ENCODE measurements at regions not wholly inside any gene's neighbourhood (a gene's known extent, or its start where the extent isn't known, plus 50 kb on each side); places are given as distances from the start of the nearest gene placed in this dataset.

GRCh38 chr16:79810449-79811189 is 210.1 kb upstream of the MAF start:
- H3K4me3 ChIP-seq: no peak overlapping the region
- H3K9me3 ChIP-seq: no peaks in the 10 kb centered on the region
- no peak for ATAC-seq
- DNase-seq: no peak
- no peaks in the 10 kb centered on the region for H3K36me3 ChIP-seq
- TF ChIP-seq CTCF (IDR thresholded peaks at IDR 0.05): no peak
- no peaks in the 10 kb centered on the region for H3K4me1 ChIP-seq
- intact Hi-C loops (cut with DNase I): no loop called here
- H3K27me3 ChIP-seq: no peaks in the 10 kb centered on the region
- H3K27ac ChIP-seq: no peak overlapping the region

GRCh38 chr16:79809376-79809775 is 208.8 kb upstream of the MAF start:
- H3K4me3 ChIP-seq: no peak overlapping the region
- DNase-seq: no peak
- no peak for TF ChIP-seq CTCF (IDR thresholded peaks at IDR 0.05)
- H3K27ac ChIP-seq: no peak overlapping the region
- no peak for ATAC-seq
- no peaks in the 10 kb centered on the region for H3K27me3 ChIP-seq
- H3K4me1 ChIP-seq: no peaks in the 10 kb centered on the region
- no peaks in the 10 kb centered on the region for H3K36me3 ChIP-seq
- intact Hi-C loops (cut with DNase I): no loop called here
- no peaks in the 10 kb centered on the region for H3K9me3 ChIP-seq

GRCh38 chr16:79808731-79809130 is 208.2 kb upstream of the MAF start:
- intact Hi-C loops (cut with DNase I): no loop called here
- no peaks in the 10 kb centered on the region for H3K36me3 ChIP-seq
- ATAC-seq (no peak), DNase-seq (no peak)
- no peaks in the 10 kb centered on the region for H3K4me1 ChIP-seq
- no peak overlapping the region for H3K27ac ChIP-seq
- no peaks in the 10 kb centered on the region for H3K9me3 ChIP-seq
- no peaks in the 10 kb centered on the region for H3K27me3 ChIP-seq
- H3K4me3 ChIP-seq: no peak overlapping the region
- TF ChIP-seq CTCF (IDR thresholded peaks at IDR 0.05): no peak

- no peak for DNase-seq
- TF ChIP-seq CTCF (IDR thresholded peaks at IDR 0.05): no peak
- Histone ChIP-seq H3K36me3 (no peaks in the 10 kb centered on the region), H3K9me3 (no peaks in the 10 kb centered on the region), H3K27me3 (no peaks in the 10 kb centered on the region), H3K27ac (no peak overlapping the region), H3K4me3 (no peak overlapping the region), H3K4me1 (no peaks in the 10 kb centered on the region)
- intact Hi-C loops (cut with DNase I): no loop called here
- no peak for ATAC-seq
These were observed 206.2 kb upstream of the MAF start for GRCh38 chr16:79806757-79807156.

GRCh38 chr16:79805621-79806020 is 205.1 kb upstream of the MAF start:
- no peaks in the 10 kb centered on the region for H3K27me3 ChIP-seq
- H3K9me3 ChIP-seq: no peaks in the 10 kb centered on the region
- intact Hi-C loops (cut with DNase I): no loop called here
- H3K4me3 ChIP-seq: no peak overlapping the region
- no peak overlapping the region for H3K27ac ChIP-seq
- H3K36me3 ChIP-seq: no peaks in the 10 kb centered on the region
- TF ChIP-seq CTCF (IDR thresholded peaks at IDR 0.05): no peak
- H3K4me1 ChIP-seq: no peaks in the 10 kb centered on the region
- DNase-seq: no peak
- no peak for ATAC-seq

Measured in left lung (tissue), 4 donors.